OCI-LY3 (cell line): ENCODE measurements at regions not wholly inside any gene's neighbourhood (a gene's known extent, or its start where the extent isn't known, plus 50 kb on each side); places are given as distances from the start of the nearest gene placed in this dataset.

Source experiments
- EZH2phosphoT487 ChIP-seq: fragments of 200-600 bp; shearing (Covaris generic); IDR thresholded peaks from 2 replicates; pipeline ENCODE4 v1.6.1; 2018; ENCODE audit warnings: antibody characterized with exemption, mixed run types, low read depth
- TF ChIP-seq, protein P1 (sequence below): fragments of 200-600, 300-600 bp; sonication (generic); IDR thresholded peaks from 2 replicates; pipeline ENCODE4 v1.5.1; 2014; ENCODE audit warnings: antibody characterized with exemption, low read length, low read depth

GRCh38 chr5:167893271-167893670 is 398.2 kb upstream of the WWC1 start:
- TF ChIP-seq, protein P1, sequence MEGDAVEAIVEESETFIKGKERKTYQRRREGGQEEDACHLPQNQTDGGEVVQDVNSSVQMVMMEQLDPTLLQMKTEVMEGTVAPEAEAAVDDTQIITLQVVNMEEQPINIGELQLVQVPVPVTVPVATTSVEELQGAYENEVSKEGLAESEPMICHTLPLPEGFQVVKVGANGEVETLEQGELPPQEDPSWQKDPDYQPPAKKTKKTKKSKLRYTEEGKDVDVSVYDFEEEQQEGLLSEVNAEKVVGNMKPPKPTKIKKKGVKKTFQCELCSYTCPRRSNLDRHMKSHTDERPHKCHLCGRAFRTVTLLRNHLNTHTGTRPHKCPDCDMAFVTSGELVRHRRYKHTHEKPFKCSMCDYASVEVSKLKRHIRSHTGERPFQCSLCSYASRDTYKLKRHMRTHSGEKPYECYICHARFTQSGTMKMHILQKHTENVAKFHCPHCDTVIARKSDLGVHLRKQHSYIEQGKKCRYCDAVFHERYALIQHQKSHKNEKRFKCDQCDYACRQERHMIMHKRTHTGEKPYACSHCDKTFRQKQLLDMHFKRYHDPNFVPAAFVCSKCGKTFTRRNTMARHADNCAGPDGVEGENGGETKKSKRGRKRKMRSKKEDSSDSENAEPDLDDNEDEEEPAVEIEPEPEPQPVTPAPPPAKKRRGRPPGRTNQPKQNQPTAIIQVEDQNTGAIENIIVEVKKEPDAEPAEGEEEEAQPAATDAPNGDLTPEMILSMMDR = no peak
- no peak for TF ChIP-seq EZH2phosphoT487
